A549 (cell line): ENCODE measurements at regions not wholly inside any gene's neighbourhood (a gene's known extent, or its start where the extent isn't known, plus 50 kb on each side); places are given as distances from the start of the nearest gene placed in this dataset.

Experiments
- ATAC-seq, 2 experiments: fragments of 200-7000 bp in 1 of 2; fragments of >200 bp in 1 of 2; cut with Nextera tagmentation in 1 of 2; cut with Tn5 transposase in 1 of 2; 3 replicates each; pipeline versions ENCODE4 v1.8.0 to v1.9.1; 2018 to 2020; ENCODE audit warnings: mild to moderate bottlenecking in 1 of 2, moderate library complexity in 1 of 2
- CTCF ChIA-PET: fragments of 300-600 bp; sonication (Branson Sonifier 250); formaldehyde crosslinking; extraction: SDS; loops from one replicate; lab custom pipeline; 2021; ENCODE audit warnings: antibody characterized with exemption, inconsistent platforms; lab: Yijun Ruan, JAX
- POLR2A ChIA-PET: fragments of 350-600 bp; formaldehyde crosslinking; extraction: SDS; loops from one replicate; lab custom pipeline; 2021; ENCODE audit warnings: antibody characterized with exemption, inconsistent platforms; lab: Yijun Ruan, JAX
- DNase-seq, 2 experiments: peaks; one replicate each; pipeline versions ENCODE4 v3.0.0 to v3.0.0-alpha.2; 2011 to 2016; ENCODE audit warnings: low read depth in 1 of 2, low spot score in 1 of 2
- FAIRE-seq: peaks from 2 replicates; lab custom pipeline; 2011; peaks lifted over from hg19 to GRCh38; lab: Jason Lieb, UNC
- H3K27ac ChIP-seq, 2 experiments: fragments of >200 bp; sonication (Bioruptor Twin); formaldehyde crosslinking; 3 replicates each; pipeline ENCODE4 v1.5.1; 2016 to 2017
- H3K4me1 ChIP-seq: fragments of >200 bp; sonication (Bioruptor Twin); formaldehyde crosslinking; 3 replicates; pipeline ENCODE4 v1.6.1; 2016
- H3K4me2 ChIP-seq: fragments of >200 bp; sonication (Bioruptor Twin); formaldehyde crosslinking; 3 replicates; pipeline ENCODE4 v1.6.1; 2016
- H3K4me3 ChIP-seq: fragments of >200 bp; sonication (Bioruptor Twin); formaldehyde crosslinking; 3 replicates; pipeline ENCODE4 v1.5.1; 2016
- H3K9me3 ChIP-seq: fragments of >200 bp; sonication (Bioruptor Twin); formaldehyde crosslinking; 3 replicates; pipeline ENCODE4 v1.6.1; 2016
- CBX2 ChIP-seq: fragments of 200-600 bp; sonication (generic); IDR thresholded peaks from 2 replicates; pipeline ENCODE4 v1.6.1; 2016; ENCODE audit warnings: low read depth, mild to moderate bottlenecking, borderline replicate concordance
- CBX8 ChIP-seq: fragments of 200-600 bp; sonication (generic); IDR thresholded peaks from 2 replicates; pipeline ENCODE4 v1.6.1; 2016
- CEBPB ChIP-seq, 2 experiments: fragments of >200 bp in 1 of 2; sonication (Bioruptor Twin) in 1 of 2; formaldehyde crosslinking in 1 of 2; IDR thresholded peaks; 2 replicates each; pipeline ENCODE4 v1.6.1; 2012 to 2016
- EHF ChIP-seq: fragments of 250-450 bp; sonication (Bioruptor Pico); IDR thresholded peaks from 2 replicates; pipeline ENCODE4 v1.5.0; 2020; ENCODE audit warnings: mild to moderate bottlenecking
- EHMT2 ChIP-seq: fragments of 200-600 bp; sonication (generic); IDR thresholded peaks from 2 replicates; pipeline ENCODE4 v1.6.1; 2016; ENCODE audit warnings: antibody characterized with exemption, low read depth, mild to moderate bottlenecking, moderate library complexity
- EP300 ChIP-seq, 2 experiments: fragments of >200 bp; sonication (Bioruptor Twin); formaldehyde crosslinking; IDR thresholded peaks; 2 replicates in 1 of 2; 3 replicates in 1 of 2; pipeline ENCODE4 v1.6.1; 2016 to 2017
- FOSB ChIP-seq: fragments of 250-450 bp; sonication (Bioruptor Pico); IDR thresholded peaks from 2 replicates; pipeline ENCODE4 v1.5.0; 2020; ENCODE audit warnings: mild to moderate bottlenecking, moderate library complexity
- GATA3 ChIP-seq: IDR thresholded peaks from 2 replicates; pipeline ENCODE4 v1.6.1; 2012; ENCODE audit warnings: borderline replicate concordance
- HEYL ChIP-seq: fragments of 250-450 bp; sonication (Bioruptor Pico); IDR thresholded peaks from 2 replicates; pipeline ENCODE4 v1.8.0; 2021; ENCODE audit warnings: mild to moderate bottlenecking, moderate library complexity
- HOXA7 ChIP-seq: fragments of 250-450 bp; sonication (Bioruptor Pico); IDR thresholded peaks from 2 replicates; pipeline ENCODE4 v1.5.0; 2020; ENCODE audit warnings: mild to moderate bottlenecking, moderate library complexity
- KDM5A ChIP-seq: fragments of 200-600 bp; sonication (generic); IDR thresholded peaks from 2 replicates; pipeline ENCODE4 v1.6.1; 2016; ENCODE audit warnings: antibody characterized with exemption, mild to moderate bottlenecking
- MAFK ChIP-seq: fragments of 450-650 bp; IDR thresholded peaks from 2 replicates; pipeline ENCODE4 v1.6.1; 2014; ENCODE audit not compliant: partially characterized antibody
- MAZ ChIP-seq: fragments of 150-350 bp; IDR thresholded peaks from 2 replicates; pipeline ENCODE4 v1.6.1; 2014; ENCODE audit warnings: antibody characterized with exemption, low read depth, low read length, borderline replicate concordance
- NFE2L2 ChIP-seq: fragments of 150-350 bp; conservative IDR thresholded peaks from 2 replicates; pipeline ENCODE4 v1.6.1; 2014; ENCODE audit warnings: low read length
- NR3C1 ChIP-seq: fragments of >200 bp; sonication (Bioruptor Twin); formaldehyde crosslinking; IDR thresholded peaks from 3 replicates; pipeline ENCODE4 v1.6.1; 2017
- RARB ChIP-seq: fragments of 250-450 bp; sonication (Bioruptor Pico); IDR thresholded peaks from 2 replicates; pipeline ENCODE4 v1.8.0; 2021; ENCODE audit warnings: mild to moderate bottlenecking, moderate library complexity
- RFX5 ChIP-seq: fragments of 450-650 bp; IDR thresholded peaks from 2 replicates; pipeline ENCODE4 v1.7.1; 2014; ENCODE audit warnings: antibody characterized with exemption, mild to moderate bottlenecking, moderate library complexity
- SMC3 ChIP-seq: fragments of >200 bp; sonication (Bioruptor Twin); formaldehyde crosslinking; IDR thresholded peaks from 3 replicates; pipeline ENCODE4 v1.6.1; 2018; ENCODE audit warnings: inconsistent platforms
- ZSCAN20 ChIP-seq: fragments of 250-450 bp; sonication (Bioruptor Pico); IDR thresholded peaks from 2 replicates; pipeline ENCODE4 v1.8.0; 2022; ENCODE audit warnings: mild to moderate bottlenecking, moderate library complexity
- whole genome bisulfite sequencing: methylation state at CpG from one replicate; pipeline ENCODE4 v1.1.6; 2017; ENCODE audit errors: missing lambda C conversion rate; 5-methylcytosine and 5-hydroxymethylcytosine counted together
- TF ChIP-seq, protein P1 (sequence below): IDR thresholded peaks from 2 replicates; pipeline ENCODE4 v1.6.1; 2012
- TF ChIP-seq, protein P2 (sequence below): fragments of 250-450 bp; sonication (Bioruptor Pico); IDR thresholded peaks from 2 replicates; pipeline ENCODE4 v1.5.0; 2020; ENCODE audit warnings: low read depth, mild to moderate bottlenecking, moderate library complexity
- TF ChIP-seq, protein P3 (sequence below): fragments of 200-600 bp; sonication (generic); IDR thresholded peaks from 2 replicates; pipeline ENCODE4 v1.6.1; 2016; ENCODE audit warnings: antibody characterized with exemption, mild to moderate bottlenecking, moderate library complexity
- TF ChIP-seq, protein P4 (sequence below): fragments of >200 bp; sonication (Bioruptor Twin); formaldehyde crosslinking; IDR thresholded peaks from 2 replicates; pipeline ENCODE4 v1.6.1; 2016

DNA sequence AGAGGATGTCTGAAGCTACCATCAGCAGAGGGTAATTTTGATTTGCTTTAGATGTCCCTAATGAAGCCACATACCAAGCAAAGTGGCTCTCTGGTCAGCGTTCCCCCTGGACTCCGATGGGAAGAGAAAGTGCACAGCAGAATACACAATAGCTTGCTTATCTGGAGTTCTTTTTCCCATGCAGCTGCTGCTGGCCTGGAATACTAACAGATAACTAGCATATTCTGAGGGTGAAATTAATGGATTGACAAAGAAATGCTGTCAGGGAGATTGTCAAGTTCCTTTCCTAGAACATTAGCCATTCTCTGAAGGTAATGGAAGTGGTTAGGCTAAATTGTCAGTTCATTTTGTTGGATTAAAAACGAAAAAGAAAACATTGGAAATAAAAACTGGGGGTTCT is 391.3 kb downstream of the FLRT2 start:
- H3K27ac ChIP-seq = no peak overlapping the region
- no peaks in the 10 kb centered on the region for H3K4me1 ChIP-seq
- ATAC-seq (no peak), FAIRE-seq (no peak), DNase-seq (no peak)
- H3K4me2 ChIP-seq = no peak overlapping the region
- 6% methylated on average over 3 of the region's 3 CpGs for WGBS
- POLR2A ChIA-PET = no interaction called here
- TF ChIP-seq, protein P1, sequence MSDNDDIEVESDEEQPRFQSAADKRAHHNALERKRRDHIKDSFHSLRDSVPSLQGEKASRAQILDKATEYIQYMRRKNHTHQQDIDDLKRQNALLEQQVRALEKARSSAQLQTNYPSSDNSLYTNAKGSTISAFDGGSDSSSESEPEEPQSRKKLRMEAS = no peak
- TF ChIP-seq, all 56 proteins: peak for 0
- no peaks in the 10 kb centered on the region for H3K9me3 ChIP-seq
- H3K4me3 ChIP-seq = no peak overlapping the region
- CTCF ChIA-PET = no interaction called here

DNA sequence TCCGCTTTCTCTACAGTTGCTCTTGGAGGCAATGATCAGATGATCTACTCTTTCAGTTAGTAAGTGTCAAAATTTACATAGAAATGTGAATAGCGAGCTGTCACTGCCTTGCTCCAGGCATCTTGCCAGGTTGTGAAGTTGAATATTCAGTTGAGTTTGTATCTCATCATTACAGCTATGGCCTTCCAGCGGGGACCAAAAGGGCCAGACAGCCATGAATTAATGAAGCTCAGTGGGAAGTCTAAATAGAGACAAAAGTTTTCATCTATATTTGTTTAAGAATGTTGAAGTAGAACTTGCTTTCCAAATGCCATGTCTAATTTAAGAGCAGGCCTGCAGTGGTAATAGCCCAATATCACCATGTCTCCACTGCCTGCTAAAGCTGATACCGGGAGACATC is 387.8 kb downstream of the FLRT2 start:
- no peak overlapping the region for H3K4me3 ChIP-seq
- no peak for DNase-seq
- no peak overlapping the region for H3K27ac ChIP-seq
- ATAC-seq = no peak
- FAIRE-seq = no peak
- CTCF ChIA-PET = no interaction called here
- TF ChIP-seq GATA3 = no peak
- TF ChIP-seq MAFK = no peak
- TF ChIP-seq, protein P2, sequence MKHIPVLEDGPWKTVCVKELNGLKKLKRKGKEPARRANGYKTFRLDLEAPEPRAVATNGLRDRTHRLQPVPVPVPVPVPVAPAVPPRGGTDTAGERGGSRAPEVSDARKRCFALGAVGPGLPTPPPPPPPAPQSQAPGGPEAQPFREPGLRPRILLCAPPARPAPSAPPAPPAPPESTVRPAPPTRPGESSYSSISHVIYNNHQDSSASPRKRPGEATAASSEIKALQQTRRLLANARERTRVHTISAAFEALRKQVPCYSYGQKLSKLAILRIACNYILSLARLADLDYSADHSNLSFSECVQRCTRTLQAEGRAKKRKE (CRISPR knock-in tag) = no peak
- no peak for TF ChIP-seq EHF (CRISPR knock-in tag)
- TF ChIP-seq SMC3 = no peak
- no peak for TF ChIP-seq RARB (CRISPR knock-in tag)
- TF ChIP-seq ZSCAN20 = no peak
- no peak for TF ChIP-seq NR3C1
- TF ChIP-seq HOXA7 (CRISPR knock-in tag) = no peak
- TF ChIP-seq EHMT2 = no peak
- TF ChIP-seq, protein P3, sequence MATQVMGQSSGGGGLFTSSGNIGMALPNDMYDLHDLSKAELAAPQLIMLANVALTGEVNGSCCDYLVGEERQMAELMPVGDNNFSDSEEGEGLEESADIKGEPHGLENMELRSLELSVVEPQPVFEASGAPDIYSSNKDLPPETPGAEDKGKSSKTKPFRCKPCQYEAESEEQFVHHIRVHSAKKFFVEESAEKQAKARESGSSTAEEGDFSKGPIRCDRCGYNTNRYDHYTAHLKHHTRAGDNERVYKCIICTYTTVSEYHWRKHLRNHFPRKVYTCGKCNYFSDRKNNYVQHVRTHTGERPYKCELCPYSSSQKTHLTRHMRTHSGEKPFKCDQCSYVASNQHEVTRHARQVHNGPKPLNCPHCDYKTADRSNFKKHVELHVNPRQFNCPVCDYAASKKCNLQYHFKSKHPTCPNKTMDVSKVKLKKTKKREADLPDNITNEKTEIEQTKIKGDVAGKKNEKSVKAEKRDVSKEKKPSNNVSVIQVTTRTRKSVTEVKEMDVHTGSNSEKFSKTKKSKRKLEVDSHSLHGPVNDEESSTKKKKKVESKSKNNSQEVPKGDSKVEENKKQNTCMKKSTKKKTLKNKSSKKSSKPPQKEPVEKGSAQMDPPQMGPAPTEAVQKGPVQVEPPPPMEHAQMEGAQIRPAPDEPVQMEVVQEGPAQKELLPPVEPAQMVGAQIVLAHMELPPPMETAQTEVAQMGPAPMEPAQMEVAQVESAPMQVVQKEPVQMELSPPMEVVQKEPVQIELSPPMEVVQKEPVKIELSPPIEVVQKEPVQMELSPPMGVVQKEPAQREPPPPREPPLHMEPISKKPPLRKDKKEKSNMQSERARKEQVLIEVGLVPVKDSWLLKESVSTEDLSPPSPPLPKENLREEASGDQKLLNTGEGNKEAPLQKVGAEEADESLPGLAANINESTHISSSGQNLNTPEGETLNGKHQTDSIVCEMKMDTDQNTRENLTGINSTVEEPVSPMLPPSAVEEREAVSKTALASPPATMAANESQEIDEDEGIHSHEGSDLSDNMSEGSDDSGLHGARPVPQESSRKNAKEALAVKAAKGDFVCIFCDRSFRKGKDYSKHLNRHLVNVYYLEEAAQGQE = no peak
- TF ChIP-seq, protein P4, sequence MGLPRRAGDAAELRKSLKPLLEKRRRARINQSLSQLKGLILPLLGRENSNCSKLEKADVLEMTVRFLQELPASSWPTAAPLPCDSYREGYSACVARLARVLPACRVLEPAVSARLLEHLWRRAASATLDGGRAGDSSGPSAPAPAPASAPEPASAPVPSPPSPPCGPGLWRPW = no peak
- no peak for TF ChIP-seq FOSB (CRISPR knock-in tag)
- no peak for TF ChIP-seq RFX5
- no peak for TF ChIP-seq CEBPB (IDR thresholded peaks at IDR 0.05)
- no peak for TF ChIP-seq EP300 (IDR thresholded peaks at IDR 0.05)
- TF ChIP-seq KDM5A = no peak
- no peak for TF ChIP-seq MAZ
- TF ChIP-seq, all 56 proteins: peak for 0
- POLR2A ChIA-PET = no interaction called here
- no peaks in the 10 kb centered on the region for H3K9me3 ChIP-seq
- no peaks in the 10 kb centered on the region for H3K4me1 ChIP-seq
- H3K4me2 ChIP-seq = no peak overlapping the region
- 6% methylated on average over 4 of the region's 4 CpGs for WGBS

DNA sequence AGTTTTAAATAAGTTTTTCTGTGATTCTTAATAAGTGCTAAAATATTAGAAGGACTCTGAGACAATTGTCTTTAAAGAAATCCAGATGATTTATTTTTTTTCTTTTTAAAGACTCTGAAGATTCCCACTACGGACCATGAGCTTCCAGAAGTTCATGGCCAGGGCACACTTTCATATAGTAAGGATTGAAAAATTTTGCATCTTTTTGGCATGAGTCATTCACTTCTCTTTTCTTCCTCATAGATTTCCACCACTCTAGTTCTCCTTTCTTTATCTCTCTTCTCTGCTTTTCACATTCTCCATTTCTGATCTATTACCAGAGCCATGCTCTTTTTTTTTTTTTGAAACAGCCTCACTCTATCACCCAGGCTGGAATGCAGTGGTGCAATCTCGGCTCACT is 385.8 kb downstream of the FLRT2 start:
- no peak for FAIRE-seq
- no peak for DNase-seq
- Histone ChIP-seq H3K4me3 (no peak overlapping the region), H3K9me3 (no peaks in the 10 kb centered on the region), H3K27ac (no peak overlapping the region), H3K4me2 (no peak overlapping the region), H3K4me1 (no peaks in the 10 kb centered on the region)
- no peak for TF ChIP-seq SMC3
- TF ChIP-seq, protein P1 = no peak
- no peak for TF ChIP-seq NFE2L2
- TF ChIP-seq, protein P2 (CRISPR knock-in tag) = no peak
- no peak for TF ChIP-seq CBX8
- TF ChIP-seq CBX2 = no peak
- no peak for TF ChIP-seq HEYL (CRISPR knock-in tag)
- ChIA-PET POLR2A (no interaction called here), CTCF (no interaction called here)
- 10% methylated on average over 2 of the region's 2 CpGs for WGBS
- ATAC-seq = no peak
